Gastrocnemius medialis (tissue), 4 donors: ENCODE measurements at regions not wholly inside any gene's neighbourhood (a gene's known extent, or its start where the extent isn't known, plus 50 kb on each side); places are given as distances from the start of the nearest gene placed in this dataset.
"Not testable (repeated sequence)": the region's sequence is repeated elsewhere in the genome, so short reads cannot be mapped to it uniquely, and the experiment has no call there.

Experiments
- ATAC-seq, 2 donors: fragments of 150-250 bp; one replicate each; pipeline ENCODE4 v1.9.1; 2016
- DNase-seq, 2 donors: peaks; one replicate each; pipeline ENCODE4 v3.0.0-alpha.2; 2019
- H3K27ac ChIP-seq, 4 donors: fragments of 200-600 bp; sonication (generic); 1 replicate in 1 of 4; 2 replicates in 3 of 4; pipeline ENCODE4 v1.5.1; 2016 to 2018; ENCODE audit warnings: mild to moderate bottlenecking in 2 of 4, moderate library complexity in 1 of 4
- H3K27me3 ChIP-seq, 3 donors: fragments of 200-600 bp; sonication (generic) in 2 of 3; 1 replicate in 1 of 3; 2 replicates in 2 of 3; pipeline versions ENCODE4 v1.5.1 to v1.6.0; 2016 to 2019; ENCODE audit warnings: mild to moderate bottlenecking in 1 of 3, moderate library complexity in 1 of 3
- H3K36me3 ChIP-seq, 2 donors: fragments of 200-600 bp; sonication (generic) in 1 of 2; one replicate each; pipeline ENCODE4 v1.5.1; 2017 to 2018
- H3K4me1 ChIP-seq, 2 donors: fragments of 200-600 bp; sonication (generic) in 1 of 2; one replicate each; pipeline ENCODE4 v1.5.1; 2016 to 2017; ENCODE audit warnings: mild to moderate bottlenecking in 2 of 2
- H3K4me3 ChIP-seq, 4 donors: fragments of 200-600 bp; sonication (generic) in 3 of 4; 1 replicate in 1 of 4; 2 replicates in 3 of 4; pipeline ENCODE4 v1.5.1; 2016 to 2019; ENCODE audit warnings: mild to moderate bottlenecking in 2 of 4
- H3K9me3 ChIP-seq, 3 donors: fragments of 200-600 bp; sonication (generic) in 2 of 3; 1 replicate in 1 of 3; 2 replicates in 2 of 3; pipeline ENCODE4 v1.5.1; 2016 to 2019
- POLR2A ChIP-seq, 2 donors: fragments of 450-650 bp; IDR thresholded peaks; one replicate each; pipeline ENCODE4 v1.6.1; 2017; ENCODE audit warnings: antibody characterized with exemption in 2 of 2, mild to moderate bottlenecking in 2 of 2, moderate library complexity in 2 of 2
- in situ Hi-C, 4 donors: fragments of 200-750 bp; cut with MboI; loops; one replicate each; pipeline versions ENCODE4 v1.15.0 to v1.8.0; 2017; ENCODE audit warnings: low sequenced_read_pairs in 4 of 4
- intact Hi-C: fragments of 100-400 bp; cut with DNase I; formaldehyde crosslinking; loops from one replicate; pipeline ENCODE4 v1.15.1; 2023; ENCODE audit warnings: low total_unique reads
- TF ChIP-seq, protein P1 (sequence below), 5 experiments: fragments of 450-650 bp in 3 of 5; fragments of 200-600 bp in 2 of 5; sonication (generic) in 2 of 5; IDR thresholded peaks in 4 of 5; conservative IDR thresholded peaks in 1 of 5; 1 replicate in 4 of 5; 2 replicates in 1 of 5; pipeline ENCODE4 v1.5.1; 2016 to 2019; ENCODE audit warnings: antibody characterized with exemption in 5 of 5, mild to moderate bottlenecking in 3 of 5, moderate library complexity in 3 of 5

DNA sequence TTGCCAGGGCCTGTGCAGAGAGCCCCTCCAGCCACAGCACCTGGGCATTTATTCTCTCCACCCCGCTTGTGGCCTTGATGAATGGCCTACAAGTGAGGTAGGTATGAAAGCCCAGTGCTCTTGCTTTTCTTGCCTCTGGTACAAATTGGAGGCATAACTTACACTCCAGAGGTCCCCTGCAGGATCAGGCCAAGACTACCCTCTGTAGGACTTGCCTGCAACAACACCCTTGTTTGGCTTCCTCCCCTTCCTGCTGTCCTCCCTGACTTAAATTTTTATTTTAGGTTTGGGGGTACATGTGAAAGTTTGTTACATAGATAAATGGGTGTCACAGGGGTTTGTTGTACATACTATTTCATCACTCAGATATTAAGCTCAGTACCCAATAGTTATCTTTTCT is 95.7 kb downstream of the CDC42EP3 start:
- DNase-seq (no peak), ATAC-seq (no peak)
- peaks cover 0 to 2% of the 10 kb centered on the region in 2 donors for H3K4me1 ChIP-seq
- no peak overlapping the region for H3K4me3 ChIP-seq
- in situ Hi-C loops (no loop called here), intact Hi-C loops (no loop called here)
- H3K9me3 ChIP-seq: no peaks in the 10 kb centered on the region
- no peaks in the 10 kb centered on the region for H3K36me3 ChIP-seq
- no peak overlapping the region for H3K27ac ChIP-seq
- no peaks in the 10 kb centered on the region for H3K27me3 ChIP-seq
- TF ChIP-seq POLR2A (IDR thresholded peaks at IDR 0.05): no peak
- TF ChIP-seq, protein P1, sequence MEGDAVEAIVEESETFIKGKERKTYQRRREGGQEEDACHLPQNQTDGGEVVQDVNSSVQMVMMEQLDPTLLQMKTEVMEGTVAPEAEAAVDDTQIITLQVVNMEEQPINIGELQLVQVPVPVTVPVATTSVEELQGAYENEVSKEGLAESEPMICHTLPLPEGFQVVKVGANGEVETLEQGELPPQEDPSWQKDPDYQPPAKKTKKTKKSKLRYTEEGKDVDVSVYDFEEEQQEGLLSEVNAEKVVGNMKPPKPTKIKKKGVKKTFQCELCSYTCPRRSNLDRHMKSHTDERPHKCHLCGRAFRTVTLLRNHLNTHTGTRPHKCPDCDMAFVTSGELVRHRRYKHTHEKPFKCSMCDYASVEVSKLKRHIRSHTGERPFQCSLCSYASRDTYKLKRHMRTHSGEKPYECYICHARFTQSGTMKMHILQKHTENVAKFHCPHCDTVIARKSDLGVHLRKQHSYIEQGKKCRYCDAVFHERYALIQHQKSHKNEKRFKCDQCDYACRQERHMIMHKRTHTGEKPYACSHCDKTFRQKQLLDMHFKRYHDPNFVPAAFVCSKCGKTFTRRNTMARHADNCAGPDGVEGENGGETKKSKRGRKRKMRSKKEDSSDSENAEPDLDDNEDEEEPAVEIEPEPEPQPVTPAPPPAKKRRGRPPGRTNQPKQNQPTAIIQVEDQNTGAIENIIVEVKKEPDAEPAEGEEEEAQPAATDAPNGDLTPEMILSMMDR (IDR thresholded peaks at IDR 0.05 in 4 of 5, conservative IDR thresholded peaks at IDR 0.05 in 1 of 5): no peak

DNA sequence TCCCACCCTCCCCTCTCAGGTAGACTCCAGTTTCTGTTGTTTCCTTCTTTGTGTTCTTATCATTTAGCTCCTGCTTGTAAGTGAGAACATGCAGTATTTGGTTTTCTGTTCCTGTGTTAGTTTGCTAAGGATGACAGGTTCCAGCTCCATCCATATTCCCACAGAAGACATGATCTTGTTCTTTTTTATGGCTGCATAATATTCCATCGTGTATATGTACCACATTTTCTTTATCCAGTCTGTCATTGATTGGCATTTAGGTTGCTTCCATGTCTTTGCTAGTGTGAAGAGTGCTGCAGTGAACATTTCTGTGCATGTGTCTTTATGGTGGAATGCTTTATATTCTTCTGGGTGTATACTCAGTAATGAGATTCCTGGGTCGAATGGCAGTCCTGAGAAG is 95.2 kb downstream of the CDC42EP3 start:
- DNase-seq, H3K4me3 ChIP-seq, ATAC-seq, H3K27ac ChIP-seq, H3K9me3 ChIP-seq, H3K4me1 ChIP-seq, H3K36me3 ChIP-seq, H3K27me3 ChIP-seq, intact Hi-C loops, in situ Hi-C loops: not testable (repeated sequence)

DNA sequence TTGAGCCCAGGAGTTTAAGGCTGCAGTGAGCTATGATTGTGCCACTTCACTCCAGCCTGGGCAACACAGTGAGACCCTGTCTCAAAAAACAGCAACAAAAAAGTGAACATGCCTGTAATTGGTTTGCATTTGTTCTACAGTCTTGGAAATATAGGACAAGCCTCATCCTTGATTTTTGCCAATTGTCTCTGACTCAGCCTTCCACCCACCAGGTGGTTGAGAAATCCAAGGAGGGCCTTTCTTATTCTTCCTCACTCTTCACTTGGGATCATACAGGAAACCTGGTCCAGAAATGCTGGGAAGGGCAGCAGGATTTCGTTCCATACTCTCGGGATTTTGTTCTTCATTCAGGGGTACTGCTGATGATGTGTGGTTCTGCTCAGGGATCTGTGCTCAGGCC is 94.6 kb downstream of the CDC42EP3 start:
- Histone ChIP-seq H3K36me3 (no peaks in the 10 kb centered on the region), H3K4me3 (no peak overlapping the region), H3K27ac (no peak overlapping the region), H3K9me3 (no peaks in the 10 kb centered on the region), H3K27me3 (no peaks in the 10 kb centered on the region), H3K4me1 (no peaks in the 10 kb centered on the region)
- ATAC-seq: no peak
- in situ Hi-C loops (no loop called here), intact Hi-C loops (no loop called here)
- DNase-seq: no peak
- no peak for TF ChIP-seq POLR2A (IDR thresholded peaks at IDR 0.05)
- TF ChIP-seq, protein P1 (IDR thresholded peaks at IDR 0.05 in 4 of 5, conservative IDR thresholded peaks at IDR 0.05 in 1 of 5): no peak

- no peak for TF ChIP-seq POLR2A (IDR thresholded peaks at IDR 0.05)
Observed at GRCh38 chr2:37579192-37579713, 92.2 kb downstream of the CDC42EP3 start.

DNA sequence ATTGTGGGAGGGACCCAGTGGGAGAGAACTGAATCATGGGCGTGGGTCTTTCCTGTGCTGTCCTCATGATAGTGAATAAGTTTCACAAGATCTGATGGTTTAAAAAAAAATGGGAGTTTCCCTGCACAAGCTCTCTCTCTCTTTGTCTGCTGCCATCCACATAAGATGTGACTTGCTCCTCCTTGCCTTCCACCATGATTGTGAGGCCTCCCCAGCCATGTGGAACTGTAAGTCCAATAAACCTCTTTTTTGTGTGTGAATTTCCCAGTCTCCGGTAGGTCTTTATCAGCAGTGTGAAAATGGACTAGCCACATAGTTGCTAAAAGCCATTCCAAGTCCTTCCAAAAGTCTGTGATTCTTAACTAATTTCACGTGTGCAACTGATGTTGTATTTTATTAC is 91.5 kb downstream of the CDC42EP3 start:
- intact Hi-C loops, DNase-seq, in situ Hi-C loops, H3K27ac ChIP-seq, H3K9me3 ChIP-seq, H3K27me3 ChIP-seq, H3K36me3 ChIP-seq, H3K4me3 ChIP-seq, ATAC-seq: not testable (repeated sequence)
- peaks cover 6 to 14% of the 10 kb centered on the region in 2 donors for H3K4me1 ChIP-seq

More at GRCh38 chr2:37579192-37579713, 92.2 kb downstream of the CDC42EP3 start:
- DNase-seq (no peak), ATAC-seq (no peak)
- H3K4me3 ChIP-seq: no peak overlapping the region
- peaks cover 5 to 14% of the 10 kb centered on the region in 2 donors for H3K4me1 ChIP-seq
- H3K27me3 ChIP-seq: no peaks in the 10 kb centered on the region
- H3K27ac ChIP-seq: no peak overlapping the region
- H3K9me3 ChIP-seq: no peaks in the 10 kb centered on the region
- H3K36me3 ChIP-seq: no peaks in the 10 kb centered on the region
- in situ Hi-C loops (no loop called here), intact Hi-C loops (no loop called here)

DNA sequence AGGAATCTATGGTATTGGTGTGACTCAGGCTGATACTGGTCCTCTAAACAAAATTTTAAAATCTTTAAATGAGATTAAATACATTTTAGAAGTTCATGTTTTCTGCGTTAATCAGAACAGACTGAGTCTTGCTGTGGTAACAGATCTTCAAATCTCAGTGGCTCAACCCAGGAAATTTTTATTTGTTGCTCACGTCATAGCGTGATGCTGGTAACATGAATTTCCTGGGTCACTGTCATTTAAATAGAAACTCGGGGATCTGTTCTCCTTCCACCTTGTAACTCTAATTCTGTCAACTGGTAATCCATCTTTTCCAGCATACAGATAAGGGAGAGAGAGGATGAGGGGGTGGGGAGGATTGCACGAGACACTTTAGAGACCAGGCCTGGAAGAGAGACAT is 90.0 kb downstream of the CDC42EP3 start:
- Histone ChIP-seq H3K4me3 (no peak overlapping the region), H3K27ac (no peak overlapping the region), H3K9me3 (no peaks in the 10 kb centered on the region), H3K4me1 (peaks cover 20 to 24% of the 10 kb centered on the region in 2 donors), H3K27me3 (no peaks in the 10 kb centered on the region), H3K36me3 (no peaks in the 10 kb centered on the region)
- in situ Hi-C loops (no loop called here), intact Hi-C loops (no loop called here)
- ATAC-seq: no peak
- no peak for DNase-seq
- TF ChIP-seq, protein P1 (IDR thresholded peaks at IDR 0.05 in 4 of 5, conservative IDR thresholded peaks at IDR 0.05 in 1 of 5): no peak
- TF ChIP-seq POLR2A (IDR thresholded peaks at IDR 0.05): no peak
